ENCODE measurements at regions not wholly inside any gene's neighbourhood (a gene's known extent, or its start where the extent isn't known, plus 50 kb on each side); places are given as distances from the start of the nearest gene placed in this dataset.

DNA sequence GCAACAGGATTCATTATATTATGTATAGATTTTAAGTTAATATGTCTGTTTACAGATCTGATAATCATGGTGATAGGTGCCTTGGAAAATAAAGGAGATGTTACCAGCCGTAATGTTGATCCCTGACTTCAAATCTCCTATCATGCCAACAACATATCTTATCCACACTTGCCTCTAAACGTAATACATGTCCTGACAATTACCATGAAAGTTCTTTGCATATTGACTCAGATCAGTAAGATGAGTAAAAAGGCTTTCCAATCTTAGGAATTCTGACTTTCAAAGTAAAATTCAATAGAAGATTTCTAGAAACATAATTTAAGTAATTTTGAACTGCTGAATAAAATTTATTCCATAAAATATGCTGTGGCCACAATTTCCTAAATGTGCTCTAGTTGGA, 513.3 kb downstream of the ANKRD50 start:
- no peak for DNase-seq

DNA sequence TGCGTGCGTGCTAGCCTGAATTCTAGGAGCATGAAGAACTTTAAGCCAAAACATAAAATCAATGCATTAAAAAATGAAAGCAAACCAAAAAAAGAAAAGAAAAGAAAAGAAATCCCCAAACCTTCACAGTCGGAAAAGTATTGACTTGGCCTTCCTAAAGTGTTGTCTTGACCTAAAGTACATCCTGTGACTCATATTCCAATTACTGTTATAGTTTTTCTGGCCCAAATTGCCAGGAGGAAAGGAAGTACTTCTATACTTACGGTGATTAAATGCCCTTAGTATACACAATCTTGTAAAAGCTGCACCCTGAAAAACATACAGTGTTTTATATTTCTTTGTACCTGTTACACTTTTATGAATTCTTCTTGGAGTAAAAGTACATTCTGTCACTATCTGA, 512.8 kb downstream of the ANKRD50 start:
- no peak for DNase-seq

DNA sequence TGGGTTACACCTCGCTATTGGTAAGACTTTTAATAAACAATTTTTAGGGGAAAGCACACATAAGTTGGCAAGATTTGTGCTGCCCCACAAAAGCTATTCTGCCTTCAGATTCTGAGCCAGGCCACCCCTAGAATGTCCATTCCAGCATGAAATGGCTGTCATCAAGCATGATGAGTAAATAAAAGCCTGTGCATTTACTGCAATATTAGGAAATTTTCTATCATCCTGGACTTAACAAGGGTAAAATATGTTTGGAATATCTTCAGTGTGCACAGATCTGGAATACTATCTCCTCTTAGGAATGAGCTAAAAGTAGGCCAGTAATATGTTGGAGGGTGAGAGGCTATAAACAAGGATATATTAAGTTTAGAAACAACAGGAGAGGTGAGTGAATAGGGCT, 510.9 kb downstream of the ANKRD50 start:
- DNase-seq, result no peak

GRCh38 chr4:124202099-124202498, 510.4 kb downstream of the ANKRD50 start:
- no peak for DNase-seq

DNA sequence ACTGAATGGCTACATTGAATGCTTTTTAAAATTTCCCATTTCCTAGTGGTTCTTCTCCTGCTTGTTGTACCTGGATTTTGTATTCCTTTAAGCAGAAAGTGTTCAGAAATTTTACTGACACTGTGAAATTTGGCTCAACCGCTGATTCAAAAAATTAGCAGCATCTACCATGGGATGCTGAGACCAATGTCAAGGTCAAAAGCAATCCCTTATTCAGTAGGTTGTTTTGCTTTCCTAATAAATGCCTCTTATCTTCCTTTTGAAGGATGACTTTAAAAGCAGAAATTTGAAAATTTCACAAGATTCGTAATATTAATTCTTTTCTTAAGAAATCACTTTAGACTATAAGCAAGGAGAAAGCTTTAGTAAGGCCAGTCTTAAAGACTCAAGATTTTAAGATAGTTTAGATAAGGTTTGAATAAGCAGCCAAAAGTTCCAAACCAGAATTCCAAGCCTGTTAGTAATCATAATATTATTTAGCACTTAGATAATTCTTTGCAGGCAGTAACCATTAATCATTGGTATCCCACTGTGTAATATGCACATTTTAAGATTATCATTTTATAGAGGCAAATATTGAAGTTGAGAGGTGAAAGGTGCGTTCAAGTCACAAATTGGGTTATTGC, 508.8 kb downstream of the ANKRD50 start:
- DNase-seq, result no peak

- DNase-seq, result no peak
Observed at GRCh38 chr4:124206779-124207605, 505.5 kb downstream of the ANKRD50 start.

- DNase-seq, result no peak
Observed at GRCh38 chr4:124209211-124209610, 503.3 kb downstream of the ANKRD50 start.

DNA sequence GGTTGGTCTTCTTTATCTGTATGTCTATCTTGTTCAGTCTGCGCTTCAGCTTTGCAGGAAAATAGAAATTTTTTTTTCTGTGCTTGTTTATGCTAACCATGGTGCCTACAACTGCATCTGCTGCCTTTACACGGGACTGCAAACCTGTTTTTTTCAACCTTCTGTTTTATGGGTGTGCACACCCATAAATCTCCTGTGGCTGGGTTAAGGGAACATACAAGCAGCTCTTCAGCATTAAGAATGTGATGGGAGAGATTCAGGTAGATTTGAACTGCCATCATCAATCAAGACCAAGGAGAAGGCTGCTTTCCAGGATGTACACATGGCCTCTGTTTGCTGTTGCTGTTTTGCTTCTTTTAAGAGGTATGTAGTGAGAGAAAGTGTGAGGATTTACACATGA, 502.9 kb downstream of the ANKRD50 start:
- DNase-seq, result no peak

DNA sequence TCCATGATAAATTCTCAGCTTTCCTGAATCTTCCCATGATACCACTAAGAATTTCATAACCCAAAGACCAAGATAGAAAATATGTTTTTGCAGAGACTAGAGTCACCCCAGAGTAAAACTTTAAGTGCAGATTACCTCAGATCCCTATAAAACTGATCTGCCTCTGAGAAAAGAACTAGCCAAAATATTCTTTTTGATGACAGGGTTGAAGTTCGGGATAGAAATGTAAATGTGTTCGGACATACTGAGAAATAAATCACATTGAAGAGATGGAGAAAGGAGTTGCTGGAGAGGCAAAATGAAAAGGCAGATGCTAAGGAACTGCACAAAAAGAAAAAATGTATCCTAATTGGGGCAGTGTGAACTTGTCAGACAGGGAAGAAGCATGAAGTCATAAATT, 501.8 kb downstream of the ANKRD50 start:
- no peak for DNase-seq

DNA sequence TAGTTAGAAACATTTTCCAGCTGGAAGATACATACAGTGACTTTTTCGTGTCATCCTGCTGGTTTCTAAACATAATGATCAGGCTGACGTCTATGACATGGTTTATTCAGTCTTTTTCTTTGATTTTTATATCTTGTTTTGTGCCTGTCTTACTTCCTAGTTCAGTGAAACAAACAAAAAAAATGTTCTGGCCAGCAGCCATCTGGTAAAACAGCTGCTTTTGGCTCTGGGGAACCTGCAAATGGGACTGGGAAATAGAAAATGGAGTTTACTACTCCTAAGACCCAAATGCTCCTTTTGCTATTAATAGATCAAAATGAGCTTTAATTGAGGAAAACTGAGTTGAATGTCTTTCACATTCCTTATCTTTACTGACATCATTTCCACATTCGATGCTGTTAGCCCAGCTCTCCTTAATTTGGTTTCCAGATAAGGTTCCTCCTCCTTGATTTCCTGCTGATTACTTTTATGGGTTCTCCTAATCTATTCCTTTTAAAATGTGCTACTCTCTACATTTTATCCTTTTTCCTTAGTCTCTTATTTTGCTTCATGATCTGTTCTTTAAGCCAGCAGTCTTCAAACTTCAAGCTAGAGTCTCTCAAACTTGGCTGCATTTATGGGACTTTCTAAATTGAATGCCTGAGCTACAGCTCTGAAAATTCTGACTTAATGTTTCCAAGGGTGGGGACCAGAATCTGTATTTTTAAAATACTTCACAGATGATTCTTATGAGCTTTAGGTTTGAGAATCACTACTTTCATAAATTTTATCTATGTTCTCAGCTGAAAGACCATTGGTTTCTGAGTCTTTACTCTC, 499.5 kb downstream of the ANKRD50 start:
- DNase-seq, result no peak

GRCh38 chr4:124219389-124219788, 493.1 kb downstream of the ANKRD50 start:
- DNase-seq, result no peak

GRCh38 chr4:124224256-124224655, 488.3 kb downstream of the ANKRD50 start:
- no peak for DNase-seq

- no peak for DNase-seq
Observed at GRCh38 chr4:124227981-124228380, 484.6 kb downstream of the ANKRD50 start.

DNA sequence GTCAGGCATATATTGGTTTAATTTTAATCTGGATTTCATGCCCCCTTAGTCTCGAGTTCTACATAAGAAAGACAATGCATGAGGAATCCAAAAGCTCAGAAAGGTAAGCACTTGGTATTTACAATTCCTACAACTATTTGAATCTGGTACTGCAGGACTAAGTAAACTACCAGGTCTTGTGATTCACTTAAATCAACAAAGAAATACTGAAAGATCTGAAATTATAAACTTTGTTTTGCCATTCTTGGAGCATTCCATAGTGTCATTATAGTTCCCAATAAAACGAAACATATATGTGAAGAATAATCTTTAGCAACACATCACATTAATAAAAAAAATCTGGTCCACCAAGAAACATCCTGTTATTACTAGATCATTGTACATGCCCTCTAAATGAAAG, 482.3 kb downstream of the ANKRD50 start:
- no peak for DNase-seq

DNA sequence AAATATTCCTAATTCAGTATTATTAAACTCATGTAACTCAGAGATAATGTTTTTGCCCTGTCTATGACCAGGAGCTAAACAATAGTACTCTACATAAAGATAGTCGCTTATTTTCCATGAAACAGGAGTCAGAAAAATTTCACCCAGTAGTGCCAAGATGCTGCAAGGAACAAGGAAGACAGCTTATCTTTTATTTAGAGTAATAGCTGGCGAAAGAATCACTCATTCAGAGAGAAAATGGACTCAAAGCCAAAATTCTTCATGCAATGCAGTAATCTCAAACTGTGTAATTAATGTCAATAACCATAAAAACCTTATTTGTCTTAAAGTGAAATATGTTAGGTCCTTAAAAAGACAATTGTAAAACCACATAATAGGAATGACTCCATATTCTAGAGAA, 477.8 kb downstream of the ANKRD50 start:
- DNase-seq, result no peak

- no peak for DNase-seq
Observed at GRCh38 chr4:124243671-124244366, 468.7 kb downstream of the ANKRD50 start.

GRCh38 chr4:124253080-124253479, 459.5 kb downstream of the ANKRD50 start:
- no peak for DNase-seq

DNA sequence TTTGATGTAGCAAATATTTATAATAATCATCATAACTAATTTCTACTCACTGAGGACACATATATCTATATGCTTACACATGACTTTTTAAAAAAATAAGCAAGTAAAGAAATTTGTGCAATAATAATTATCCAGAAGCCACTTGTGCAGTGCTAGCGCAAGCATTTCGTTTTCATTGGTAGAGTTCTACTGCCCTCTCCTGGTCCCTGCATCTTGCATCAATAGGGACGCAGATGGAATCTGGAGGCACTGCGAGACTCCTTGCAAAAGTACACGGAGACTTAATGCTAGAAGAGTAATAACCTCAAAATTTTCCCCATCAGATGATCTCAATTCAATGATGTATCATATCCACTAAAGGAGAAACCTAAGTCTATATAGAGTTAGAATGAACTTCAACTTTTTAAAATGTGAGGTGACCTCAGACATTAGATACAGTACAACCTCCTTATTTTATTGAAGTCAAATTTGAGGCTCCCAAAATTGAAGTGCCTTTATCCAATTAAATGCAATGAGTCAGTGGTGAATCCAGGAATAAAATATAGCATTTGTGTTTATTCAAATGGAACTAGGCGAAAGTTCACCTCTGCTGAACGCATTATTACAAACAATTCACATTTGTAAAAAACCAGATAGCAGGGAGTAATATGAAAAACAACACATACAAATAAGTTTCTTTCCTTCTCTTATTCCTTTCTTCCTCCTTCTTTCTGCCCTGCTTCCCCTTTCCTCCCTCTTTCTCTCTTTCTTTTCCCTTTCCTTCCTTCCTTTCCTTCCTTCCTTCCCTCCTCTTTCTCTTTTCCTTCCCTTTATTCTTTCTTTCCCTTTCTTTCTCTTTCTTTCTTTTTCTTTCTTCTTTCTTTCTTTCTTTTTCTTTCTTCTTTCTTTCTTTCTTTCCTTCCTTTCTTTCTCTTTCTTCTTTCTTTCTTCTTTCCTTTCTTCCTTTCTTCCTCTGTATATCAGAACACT, 450.0 kb downstream of the ANKRD50 start:
- DNase-seq, result no peak

- no peak for DNase-seq
Observed at GRCh38 chr4:124265701-124266100, 446.8 kb downstream of the ANKRD50 start.

DNA sequence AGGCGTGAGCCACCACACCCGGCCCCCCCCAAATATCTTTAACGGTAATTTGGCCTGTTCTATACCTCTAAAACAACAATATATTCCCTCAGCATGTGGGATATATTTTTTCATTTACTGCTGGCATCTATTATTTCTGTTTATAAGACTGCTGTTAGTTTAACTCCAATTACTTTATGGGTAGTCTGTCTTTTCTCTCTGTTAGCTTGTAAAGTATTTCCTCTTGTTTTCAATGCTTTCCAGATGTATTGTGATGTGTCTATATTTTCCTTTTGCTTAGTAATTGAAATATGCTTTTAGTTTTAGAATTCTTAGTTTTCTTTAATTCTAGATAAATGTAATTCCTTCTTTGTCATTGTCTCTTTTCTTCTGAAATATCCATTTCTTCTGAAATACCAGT, 445.8 kb downstream of the ANKRD50 start:
- no peak for DNase-seq

GRCh38 chr4:124276461-124276860, 436.1 kb downstream of the ANKRD50 start:
- DNase-seq, result no peak

DNA sequence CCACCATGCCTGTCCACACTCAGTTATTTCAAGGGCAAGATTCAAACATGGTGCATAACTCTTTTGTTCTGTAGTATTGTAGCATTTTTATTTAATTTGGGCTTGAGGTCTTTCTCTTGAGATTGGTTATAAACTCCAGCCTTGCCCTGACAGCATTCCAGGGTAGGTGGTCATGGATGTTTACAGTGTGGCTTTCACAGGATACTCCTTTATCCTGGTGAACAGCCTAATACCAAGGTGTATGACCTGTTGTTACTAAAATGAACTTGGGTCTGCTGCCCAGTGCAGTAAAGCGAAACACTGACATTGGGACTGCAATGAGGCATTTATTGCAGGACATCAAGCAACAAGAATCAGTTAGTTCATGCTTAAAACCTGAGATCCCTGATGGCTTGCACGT, 434.8 kb downstream of the ANKRD50 start:
- no peak for DNase-seq
